SK-N-DZ (cell line): ENCODE measurements at regions not wholly inside any gene's neighbourhood (a gene's known extent, or its start where the extent isn't known, plus 50 kb on each side); places are given as distances from the start of the nearest gene placed in this dataset.
"Not testable (repeated sequence)": the region's sequence is repeated elsewhere in the genome, so short reads cannot be mapped to it uniquely, and the experiment has no call there.

ENCODE experiments used
- DNase-seq: peaks from one replicate; pipeline ENCODE4 v3.0.0-alpha.2; 2015; ENCODE audit warnings: low spot score

- no peak for DNase-seq
Measured at GRCh38 chr4:107562316-107562715, 157.7 kb downstream of the PAPSS1 start.

- no peak for DNase-seq
Measured at GRCh38 chr4:107561481-107561880, 158.6 kb downstream of the PAPSS1 start.

- DNase-seq, result no peak
Measured at GRCh38 chr4:107559653-107560052, 160.4 kb downstream of the PAPSS1 start.

GRCh38 chr4:107552306-107552705, 167.7 kb downstream of the PAPSS1 start:
- no peak for DNase-seq

GRCh38 chr4:107548211-107548905, 171.7 kb downstream of the PAPSS1 start:
- no peak for DNase-seq

- no peak for DNase-seq
Measured at GRCh38 chr4:107546638-107547037, 173.4 kb downstream of the PAPSS1 start.

- DNase-seq, result no peak
Measured at GRCh38 chr4:107541511-107541910, 178.5 kb downstream of the PAPSS1 start.

GRCh38 chr4:107531927-107532326, 188.1 kb downstream of the PAPSS1 start:
- DNase-seq, result no peak

- DNase-seq, result no peak
Measured at GRCh38 chr4:107520368-107520767, 199.7 kb downstream of the PAPSS1 start.

GRCh38 chr4:107519053-107519452, 201.0 kb downstream of the PAPSS1 start:
- DNase-seq, result no peak

- no peak for DNase-seq
Measured at GRCh38 chr4:107518076-107518475, 202.0 kb downstream of the PAPSS1 start.

- no peak for DNase-seq
Measured at GRCh38 chr4:107512549-107512948, 207.5 kb downstream of the PAPSS1 start.

GRCh38 chr4:107509615-107510014, 210.4 kb downstream of the PAPSS1 start:
- DNase-seq, result no peak

- no peak for DNase-seq
Measured at GRCh38 chr4:107500551-107500950, 219.5 kb downstream of the PAPSS1 start.

GRCh38 chr4:107497054-107497453, 223.0 kb downstream of the PAPSS1 start:
- no peak for DNase-seq

- DNase-seq, result no peak
Measured at GRCh38 chr4:107492566-107492965, 227.5 kb downstream of the PAPSS1 start.

GRCh38 chr4:107490116-107490515, 229.9 kb downstream of the PAPSS1 start:
- no peak for DNase-seq

- not testable (repeated sequence) for DNase-seq
Measured at GRCh38 chr4:107483621-107484020, 236.4 kb downstream of the PAPSS1 start.

GRCh38 chr4:107482546-107482945, 237.5 kb downstream of the PAPSS1 start:
- no peak for DNase-seq

- DNase-seq, result no peak
Measured at GRCh38 chr4:107478327-107478980, 241.6 kb downstream of the PAPSS1 start.

- no peak for DNase-seq
Measured at GRCh38 chr4:107473126-107473525, 246.9 kb downstream of the PAPSS1 start.

GRCh38 chr4:107472265-107472948, 247.6 kb downstream of the PAPSS1 start:
- no peak for DNase-seq

GRCh38 chr4:107470173-107470572, 249.9 kb downstream of the PAPSS1 start:
- DNase-seq, result no peak
